ENCODE measurements at regions not wholly inside any gene's neighbourhood (a gene's known extent, or its start where the extent isn't known, plus 50 kb on each side); places are given as distances from the start of the nearest gene placed in this dataset.

DNA sequence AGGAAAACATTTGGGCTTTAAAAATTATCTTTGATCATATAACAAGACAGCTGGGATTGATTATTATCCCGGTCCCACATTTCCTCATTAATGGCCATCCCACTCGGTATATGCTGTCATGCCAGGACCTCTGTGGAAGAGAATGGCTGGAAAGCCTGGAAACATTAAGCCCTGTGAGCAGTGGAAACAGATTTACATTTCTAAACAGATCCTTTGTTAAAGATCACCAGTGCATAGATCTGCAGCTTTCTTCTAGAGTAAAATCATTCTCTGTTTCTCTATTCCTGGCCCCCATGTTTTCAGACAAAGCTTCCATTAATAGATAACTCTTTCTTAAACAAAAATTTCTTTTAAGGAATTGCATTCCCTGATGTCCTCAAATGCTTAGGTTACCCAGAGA lies 152.2 kb downstream of the CAVIN4 start:
- TF ChIP-seq, protein P1, sequence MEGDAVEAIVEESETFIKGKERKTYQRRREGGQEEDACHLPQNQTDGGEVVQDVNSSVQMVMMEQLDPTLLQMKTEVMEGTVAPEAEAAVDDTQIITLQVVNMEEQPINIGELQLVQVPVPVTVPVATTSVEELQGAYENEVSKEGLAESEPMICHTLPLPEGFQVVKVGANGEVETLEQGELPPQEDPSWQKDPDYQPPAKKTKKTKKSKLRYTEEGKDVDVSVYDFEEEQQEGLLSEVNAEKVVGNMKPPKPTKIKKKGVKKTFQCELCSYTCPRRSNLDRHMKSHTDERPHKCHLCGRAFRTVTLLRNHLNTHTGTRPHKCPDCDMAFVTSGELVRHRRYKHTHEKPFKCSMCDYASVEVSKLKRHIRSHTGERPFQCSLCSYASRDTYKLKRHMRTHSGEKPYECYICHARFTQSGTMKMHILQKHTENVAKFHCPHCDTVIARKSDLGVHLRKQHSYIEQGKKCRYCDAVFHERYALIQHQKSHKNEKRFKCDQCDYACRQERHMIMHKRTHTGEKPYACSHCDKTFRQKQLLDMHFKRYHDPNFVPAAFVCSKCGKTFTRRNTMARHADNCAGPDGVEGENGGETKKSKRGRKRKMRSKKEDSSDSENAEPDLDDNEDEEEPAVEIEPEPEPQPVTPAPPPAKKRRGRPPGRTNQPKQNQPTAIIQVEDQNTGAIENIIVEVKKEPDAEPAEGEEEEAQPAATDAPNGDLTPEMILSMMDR (conservative IDR thresholded peaks at IDR 0.05) = no peak
- no peak for TF ChIP-seq ZFX (IDR thresholded peaks at IDR 0.05)

Data from C4-2B (cell line).